ENCODE measurements at regions not wholly inside any gene's neighbourhood (a gene's known extent, or its start where the extent isn't known, plus 50 kb on each side); places are given as distances from the start of the nearest gene placed in this dataset.

GRCh38 chrX:131821945-131822622 lies 201.0 kb upstream of the STK26 start (continued):
- TF ChIP-seq ZNF26 (tag by site-specific recombination; IDR thresholded peaks at IDR 0.05) (no peak), ZNF549 (tag by site-specific recombination; IDR thresholded peaks at IDR 0.05) (no peak), ZNF521 (tag by site-specific recombination; IDR thresholded peaks at IDR 0.05) (no peak), ZBTB21 (tag by site-specific recombination; IDR thresholded peaks at IDR 0.05) (0 out of 2 replicates have a peak, but pooled peaks have one; percentile 18), ZNF501 (tag by site-specific recombination; IDR thresholded peaks at IDR 0.05) (no peak), ZNF311 (tag by site-specific recombination; IDR thresholded peaks at IDR 0.05; ENCODE audit: borderline replicate concordance) (no peak), ZNF239 (tag by site-specific recombination; IDR thresholded peaks at IDR 0.05) (no peak), ZNF571 (tag by site-specific recombination; IDR thresholded peaks at IDR 0.05) (no peak), ZNF416 (tag by site-specific recombination; IDR thresholded peaks at IDR 0.05) (no peak), MEIS1 (CRISPR knock-in tag; IDR thresholded peaks at IDR 0.05; ENCODE audit: borderline replicate concordance) (no peak)
- TF ChIP-seq, protein P1, sequence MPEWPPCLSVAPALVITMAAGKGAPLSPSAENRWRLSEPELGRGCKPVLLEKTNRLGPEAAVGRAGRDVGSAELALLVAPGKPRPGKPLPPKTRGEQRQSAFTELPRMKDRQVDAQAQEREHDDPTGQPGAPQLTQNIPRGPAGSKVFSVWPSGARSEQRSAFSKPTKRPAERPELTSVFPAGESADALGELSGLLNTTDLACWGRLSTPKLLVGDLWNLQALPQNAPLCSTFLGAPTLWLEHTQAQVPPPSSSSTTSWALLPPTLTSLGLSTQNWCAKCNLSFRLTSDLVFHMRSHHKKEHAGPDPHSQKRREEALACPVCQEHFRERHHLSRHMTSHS (tag by site-specific recombination; IDR thresholded peaks at IDR 0.05), result no peak
- TF ChIP-seq, protein P2, sequence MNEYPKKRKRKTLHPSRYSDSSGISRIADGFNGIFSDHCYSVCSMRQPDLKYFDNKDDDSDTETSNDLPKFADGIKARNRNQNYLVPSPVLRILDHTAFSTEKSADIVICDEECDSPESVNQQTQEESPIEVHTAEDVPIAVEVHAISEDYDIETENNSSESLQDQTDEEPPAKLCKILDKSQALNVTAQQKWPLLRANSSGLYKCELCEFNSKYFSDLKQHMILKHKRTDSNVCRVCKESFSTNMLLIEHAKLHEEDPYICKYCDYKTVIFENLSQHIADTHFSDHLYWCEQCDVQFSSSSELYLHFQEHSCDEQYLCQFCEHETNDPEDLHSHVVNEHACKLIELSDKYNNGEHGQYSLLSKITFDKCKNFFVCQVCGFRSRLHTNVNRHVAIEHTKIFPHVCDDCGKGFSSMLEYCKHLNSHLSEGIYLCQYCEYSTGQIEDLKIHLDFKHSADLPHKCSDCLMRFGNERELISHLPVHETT (tag by site-specific recombination; IDR thresholded peaks at IDR 0.05), result peak; percentile 77
- TF ChIP-seq, protein P3, sequence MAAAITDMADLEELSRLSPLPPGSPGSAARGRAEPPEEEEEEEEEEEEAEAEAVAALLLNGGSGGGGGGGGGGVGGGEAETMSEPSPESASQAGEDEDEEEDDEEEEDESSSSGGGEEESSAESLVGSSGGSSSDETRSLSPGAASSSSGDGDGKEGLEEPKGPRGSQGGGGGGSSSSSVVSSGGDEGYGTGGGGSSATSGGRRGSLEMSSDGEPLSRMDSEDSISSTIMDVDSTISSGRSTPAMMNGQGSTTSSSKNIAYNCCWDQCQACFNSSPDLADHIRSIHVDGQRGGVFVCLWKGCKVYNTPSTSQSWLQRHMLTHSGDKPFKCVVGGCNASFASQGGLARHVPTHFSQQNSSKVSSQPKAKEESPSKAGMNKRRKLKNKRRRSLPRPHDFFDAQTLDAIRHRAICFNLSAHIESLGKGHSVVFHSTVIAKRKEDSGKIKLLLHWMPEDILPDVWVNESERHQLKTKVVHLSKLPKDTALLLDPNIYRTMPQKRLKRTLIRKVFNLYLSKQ (tag by site-specific recombination; IDR thresholded peaks at IDR 0.05; ENCODE audit: borderline replicate concordance), result no peak

GRCh38 chrX:131826572-131826971 lies 196.5 kb upstream of the STK26 start:
- Histone ChIP-seq H3K4me1 (ENCODE audit: control insufficient read depth, insufficient read depth, low read length) (peaks cover 7% of the 10 kb centered on the region; the same call in 1 of the 2 replicates), H3K4me3 (ENCODE audit: low read depth, low read length) (no peak overlapping the region), H3K36me3 (ENCODE audit: control insufficient read depth in 2 of 2, insufficient read depth in 1 of 2, low read length in 2 of 2) (peaks cover 4 to 52% of the 10 kb centered on the region in 2 experiments; a peak in 2 of 3 replicates), H3K9me3 (ENCODE audit: control insufficient read depth, insufficient read depth, low read depth, low read length) (no peaks in the 10 kb centered on the region), H3K27ac (ENCODE audit: extremely low read depth, low read depth, low read length) (no peak overlapping the region)
- CTCF ChIA-PET, result interaction anchor here (0.6 to 1.1 kb wide), 4 partner anchors 11 to 1845 kb away, joined by 3 to 4 read pairs (median 4); no protein-coding TSS in a partner anchor
- TF ChIP-seq, protein P4, sequence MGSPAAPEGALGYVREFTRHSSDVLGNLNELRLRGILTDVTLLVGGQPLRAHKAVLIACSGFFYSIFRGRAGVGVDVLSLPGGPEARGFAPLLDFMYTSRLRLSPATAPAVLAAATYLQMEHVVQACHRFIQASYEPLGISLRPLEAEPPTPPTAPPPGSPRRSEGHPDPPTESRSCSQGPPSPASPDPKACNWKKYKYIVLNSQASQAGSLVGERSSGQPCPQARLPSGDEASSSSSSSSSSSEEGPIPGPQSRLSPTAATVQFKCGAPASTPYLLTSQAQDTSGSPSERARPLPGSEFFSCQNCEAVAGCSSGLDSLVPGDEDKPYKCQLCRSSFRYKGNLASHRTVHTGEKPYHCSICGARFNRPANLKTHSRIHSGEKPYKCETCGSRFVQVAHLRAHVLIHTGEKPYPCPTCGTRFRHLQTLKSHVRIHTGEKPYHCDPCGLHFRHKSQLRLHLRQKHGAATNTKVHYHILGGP (tag by site-specific recombination; IDR thresholded peaks at IDR 0.05), result no peak
- no peak for TF ChIP-seq ZNF623 (tag by site-specific recombination; IDR thresholded peaks at IDR 0.05)
- TF ChIP-seq, protein P5, sequence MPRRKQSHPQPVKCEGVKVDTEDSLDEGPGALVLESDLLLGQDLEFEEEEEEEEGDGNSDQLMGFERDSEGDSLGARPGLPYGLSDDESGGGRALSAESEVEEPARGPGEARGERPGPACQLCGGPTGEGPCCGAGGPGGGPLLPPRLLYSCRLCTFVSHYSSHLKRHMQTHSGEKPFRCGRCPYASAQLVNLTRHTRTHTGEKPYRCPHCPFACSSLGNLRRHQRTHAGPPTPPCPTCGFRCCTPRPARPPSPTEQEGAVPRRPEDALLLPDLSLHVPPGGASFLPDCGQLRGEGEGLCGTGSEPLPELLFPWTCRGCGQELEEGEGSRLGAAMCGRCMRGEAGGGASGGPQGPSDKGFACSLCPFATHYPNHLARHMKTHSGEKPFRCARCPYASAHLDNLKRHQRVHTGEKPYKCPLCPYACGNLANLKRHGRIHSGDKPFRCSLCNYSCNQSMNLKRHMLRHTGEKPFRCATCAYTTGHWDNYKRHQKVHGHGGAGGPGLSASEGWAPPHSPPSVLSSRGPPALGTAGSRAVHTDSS (tag by site-specific recombination; IDR thresholded peaks at IDR 0.05), result no peak
- TF ChIP-seq ZFP3 (tag by site-specific recombination; IDR thresholded peaks at IDR 0.05; ENCODE audit: low read depth), result no peak
- TF ChIP-seq ZBTB1 (tag by site-specific recombination; IDR thresholded peaks at IDR 0.05), result no peak
- TF ChIP-seq ZNF292 (tag by site-specific recombination; IDR thresholded peaks at IDR 0.05; ENCODE audit: borderline replicate concordance, low read depth), result no peak
- POLR2A ChIA-PET, result no interaction called here

Data from HEK293 (cell line).